ENCODE measurements at regions not wholly inside any gene's neighbourhood (a gene's known extent, or its start where the extent isn't known, plus 50 kb on each side); places are given as distances from the start of the nearest gene placed in this dataset.

- TF ChIP-seq CTCF (IDR thresholded peaks at IDR 0.05; ENCODE audit: low read depth, low read length) (no peak), EZH2phosphoT487 (IDR thresholded peaks at IDR 0.05; ENCODE audit: low read depth) (no peak)
Measured at GRCh38 chr4:157664726-157665125, 444.2 kb downstream of the GRIA2 start.
